GM23338 (cell line): ENCODE measurements at regions not wholly inside any gene's neighbourhood (a gene's known extent, or its start where the extent isn't known, plus 50 kb on each side); places are given as distances from the start of the nearest gene placed in this dataset.

Experiments
- CREB1 ChIP-seq: fragments of 250-450 bp; sonication (Bioruptor Pico); IDR thresholded peaks from 2 replicates; pipeline ENCODE4 v1.5.0; 2020; ENCODE audit warnings: low read depth, mild to moderate bottlenecking, moderate library complexity
- ETS1 ChIP-seq: IDR thresholded peaks from 2 replicates; pipeline ENCODE4 v1.6.1; 2016; ENCODE audit warnings: antibody characterized with exemption
- EZH2 ChIP-seq: fragments of 200-600 bp; sonication (generic); IDR thresholded peaks from one replicate; pipeline ENCODE4 v1.8.0; 2017; ENCODE audit warnings: antibody characterized with exemption, mild to moderate bottlenecking, low read depth; ENCODE audit not compliant: unreplicated experiment
- EZH2phosphoT487 ChIP-seq: fragments of 200-600 bp; sonication (generic); IDR thresholded peaks from one replicate; pipeline ENCODE4 v1.8.1; 2018; ENCODE audit warnings: antibody characterized with exemption; ENCODE audit not compliant: unreplicated experiment
- JUNB ChIP-seq: IDR thresholded peaks from one replicate; pipeline ENCODE4 v1.6.1; 2016; ENCODE audit warnings: antibody characterized with exemption; ENCODE audit not compliant: unreplicated experiment
- NANOG ChIP-seq: IDR thresholded peaks from 2 replicates; pipeline ENCODE4 v1.6.1; 2016; ENCODE audit warnings: antibody characterized with exemption, borderline replicate concordance
- POLR2AphosphoS5 ChIP-seq: IDR thresholded peaks from 2 replicates; pipeline ENCODE4 v1.6.1; 2016; ENCODE audit warnings: antibody characterized with exemption, low read depth
- REST ChIP-seq: IDR thresholded peaks from one replicate; pipeline ENCODE4 v1.6.1; 2018; ENCODE audit warnings: antibody characterized with exemption; ENCODE audit not compliant: unreplicated experiment
- STAT1 ChIP-seq: IDR thresholded peaks from one replicate; pipeline ENCODE4 v1.6.1; 2016; ENCODE audit warnings: antibody characterized with exemption; ENCODE audit not compliant: unreplicated experiment
- ZNF114 ChIP-seq: fragments of 250-450 bp; sonication (Bioruptor Pico); IDR thresholded peaks from 2 replicates; pipeline ENCODE4 v1.5.0; 2020; ENCODE audit warnings: mild to moderate bottlenecking, moderate library complexity
- TF ChIP-seq, protein P1 (sequence below), 2 experiments: fragments of 200-600 bp in 1 of 2; sonication (generic) in 1 of 2; conservative IDR thresholded peaks; 2 replicates each; pipeline versions ENCODE4 v1.5.1 to v1.6.1; 2016 to 2017; ENCODE audit warnings: antibody characterized with exemption in 2 of 2, low read depth in 2 of 2, mild to moderate bottlenecking in 2 of 2, moderate library complexity in 1 of 2
- TF ChIP-seq, protein P2 (sequence below): fragments of 250-450 bp; sonication (Bioruptor Pico); IDR thresholded peaks from 2 replicates; pipeline ENCODE4 v1.5.0; 2020; ENCODE audit warnings: mild to moderate bottlenecking, moderate library complexity

GRCh38 chr9:105967248-105967647 lies 272.9 kb downstream of the TMEM38B start:
- TF ChIP-seq, protein P1, sequence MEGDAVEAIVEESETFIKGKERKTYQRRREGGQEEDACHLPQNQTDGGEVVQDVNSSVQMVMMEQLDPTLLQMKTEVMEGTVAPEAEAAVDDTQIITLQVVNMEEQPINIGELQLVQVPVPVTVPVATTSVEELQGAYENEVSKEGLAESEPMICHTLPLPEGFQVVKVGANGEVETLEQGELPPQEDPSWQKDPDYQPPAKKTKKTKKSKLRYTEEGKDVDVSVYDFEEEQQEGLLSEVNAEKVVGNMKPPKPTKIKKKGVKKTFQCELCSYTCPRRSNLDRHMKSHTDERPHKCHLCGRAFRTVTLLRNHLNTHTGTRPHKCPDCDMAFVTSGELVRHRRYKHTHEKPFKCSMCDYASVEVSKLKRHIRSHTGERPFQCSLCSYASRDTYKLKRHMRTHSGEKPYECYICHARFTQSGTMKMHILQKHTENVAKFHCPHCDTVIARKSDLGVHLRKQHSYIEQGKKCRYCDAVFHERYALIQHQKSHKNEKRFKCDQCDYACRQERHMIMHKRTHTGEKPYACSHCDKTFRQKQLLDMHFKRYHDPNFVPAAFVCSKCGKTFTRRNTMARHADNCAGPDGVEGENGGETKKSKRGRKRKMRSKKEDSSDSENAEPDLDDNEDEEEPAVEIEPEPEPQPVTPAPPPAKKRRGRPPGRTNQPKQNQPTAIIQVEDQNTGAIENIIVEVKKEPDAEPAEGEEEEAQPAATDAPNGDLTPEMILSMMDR (conservative IDR thresholded peaks at IDR 0.05; ENCODE audit: low read depth in 2 of 2), result no peak
- TF ChIP-seq POLR2AphosphoS5 (no peak), REST (no peak), ETS1 (no peak), EZH2phosphoT487 (no peak), NANOG (no peak), JUNB (no peak), EZH2 (no peak), CREB1 (no peak), ZNF114 (CRISPR knock-in tag) (no peak), STAT1 (no peak)
- TF ChIP-seq, protein P2, sequence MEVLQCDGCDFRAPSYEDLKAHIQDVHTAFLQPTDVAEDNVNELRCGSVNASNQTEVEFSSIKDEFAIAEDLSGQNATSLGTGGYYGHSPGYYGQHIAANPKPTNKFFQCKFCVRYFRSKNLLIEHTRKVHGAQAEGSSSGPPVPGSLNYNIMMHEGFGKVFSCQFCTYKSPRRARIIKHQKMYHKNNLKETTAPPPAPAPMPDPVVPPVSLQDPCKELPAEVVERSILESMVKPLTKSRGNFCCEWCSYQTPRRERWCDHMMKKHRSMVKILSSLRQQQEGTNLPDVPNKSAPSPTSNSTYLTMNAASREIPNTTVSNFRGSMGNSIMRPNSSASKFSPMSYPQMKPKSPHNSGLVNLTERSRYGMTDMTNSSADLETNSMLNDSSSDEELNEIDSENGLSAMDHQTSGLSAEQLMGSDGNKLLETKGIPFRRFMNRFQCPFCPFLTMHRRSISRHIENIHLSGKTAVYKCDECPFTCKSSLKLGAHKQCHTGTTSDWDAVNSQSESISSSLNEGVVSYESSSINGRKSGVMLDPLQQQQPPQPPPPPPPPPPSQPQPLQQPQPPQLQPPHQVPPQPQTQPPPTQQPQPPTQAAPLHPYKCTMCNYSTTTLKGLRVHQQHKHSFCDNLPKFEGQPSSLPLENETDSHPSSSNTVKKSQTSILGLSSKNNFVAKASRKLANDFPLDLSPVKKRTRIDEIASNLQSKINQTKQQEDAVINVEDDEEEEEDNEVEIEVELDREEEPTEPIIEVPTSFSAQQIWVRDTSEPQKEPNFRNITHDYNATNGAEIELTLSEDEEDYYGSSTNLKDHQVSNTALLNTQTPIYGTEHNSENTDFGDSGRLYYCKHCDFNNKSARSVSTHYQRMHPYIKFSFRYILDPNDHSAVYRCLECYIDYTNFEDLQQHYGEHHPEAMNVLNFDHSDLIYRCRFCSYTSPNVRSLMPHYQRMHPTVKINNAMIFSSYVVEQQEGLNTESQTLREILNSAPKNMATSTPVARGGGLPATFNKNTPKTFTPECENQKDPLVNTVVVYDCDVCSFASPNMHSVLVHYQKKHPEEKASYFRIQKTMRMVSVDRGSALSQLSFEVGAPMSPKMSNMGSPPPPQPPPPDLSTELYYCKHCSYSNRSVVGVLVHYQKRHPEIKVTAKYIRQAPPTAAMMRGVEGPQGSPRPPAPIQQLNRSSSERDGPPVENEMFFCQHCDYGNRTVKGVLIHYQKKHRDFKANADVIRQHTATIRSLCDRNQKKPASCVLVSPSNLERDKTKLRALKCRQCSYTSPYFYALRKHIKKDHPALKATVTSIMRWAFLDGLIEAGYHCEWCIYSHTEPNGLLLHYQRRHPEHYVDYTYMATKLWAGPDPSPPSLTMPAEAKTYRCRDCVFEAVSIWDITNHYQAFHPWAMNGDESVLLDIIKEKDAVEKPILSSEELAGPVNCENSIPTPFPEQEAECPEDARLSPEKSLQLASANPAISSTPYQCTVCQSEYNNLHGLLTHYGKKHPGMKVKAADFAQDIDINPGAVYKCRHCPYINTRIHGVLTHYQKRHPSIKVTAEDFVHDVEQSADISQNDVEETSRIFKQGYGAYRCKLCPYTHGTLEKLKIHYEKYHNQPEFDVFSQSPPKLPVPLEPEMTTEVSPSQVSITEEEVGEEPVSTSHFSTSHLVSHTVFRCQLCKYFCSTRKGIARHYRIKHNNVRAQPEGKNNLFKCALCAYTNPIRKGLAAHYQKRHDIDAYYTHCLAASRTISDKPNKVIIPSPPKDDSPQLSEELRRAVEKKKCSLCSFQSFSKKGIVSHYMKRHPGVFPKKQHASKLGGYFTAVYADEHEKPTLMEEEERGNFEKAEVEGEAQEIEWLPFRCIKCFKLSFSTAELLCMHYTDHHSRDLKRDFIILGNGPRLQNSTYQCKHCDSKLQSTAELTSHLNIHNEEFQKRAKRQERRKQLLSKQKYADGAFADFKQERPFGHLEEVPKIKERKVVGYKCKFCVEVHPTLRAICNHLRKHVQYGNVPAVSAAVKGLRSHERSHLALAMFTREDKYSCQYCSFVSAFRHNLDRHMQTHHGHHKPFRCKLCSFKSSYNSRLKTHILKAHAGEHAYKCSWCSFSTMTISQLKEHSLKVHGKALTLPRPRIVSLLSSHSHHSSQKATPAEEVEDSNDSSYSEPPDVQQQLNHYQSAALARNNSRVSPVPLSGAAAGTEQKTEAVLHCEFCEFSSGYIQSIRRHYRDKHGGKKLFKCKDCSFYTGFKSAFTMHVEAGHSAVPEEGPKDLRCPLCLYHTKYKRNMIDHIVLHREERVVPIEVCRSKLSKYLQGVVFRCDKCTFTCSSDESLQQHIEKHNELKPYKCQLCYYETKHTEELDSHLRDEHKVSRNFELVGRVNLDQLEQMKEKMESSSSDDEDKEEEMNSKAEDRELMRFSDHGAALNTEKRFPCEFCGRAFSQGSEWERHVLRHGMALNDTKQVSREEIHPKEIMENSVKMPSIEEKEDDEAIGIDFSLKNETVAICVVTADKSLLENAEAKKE (CRISPR knock-in tag), result no peak
